Fibroblast of skin of abdomen (primary cell): ENCODE measurements at regions not wholly inside any gene's neighbourhood (a gene's known extent, or its start where the extent isn't known, plus 50 kb on each side); places are given as distances from the start of the nearest gene placed in this dataset.

Experiments
- DNase-seq: peaks from one replicate; pipeline ENCODE4 v3.0.0-alpha.2; 2013

- DNase-seq = no peak
These were observed 72.8 kb upstream of the POU3F3 start for GRCh38 chr2:104781151-104781550.

- no peak for DNase-seq
These were observed 69.7 kb upstream of the POU3F3 start for GRCh38 chr2:104784264-104784663.

DNA sequence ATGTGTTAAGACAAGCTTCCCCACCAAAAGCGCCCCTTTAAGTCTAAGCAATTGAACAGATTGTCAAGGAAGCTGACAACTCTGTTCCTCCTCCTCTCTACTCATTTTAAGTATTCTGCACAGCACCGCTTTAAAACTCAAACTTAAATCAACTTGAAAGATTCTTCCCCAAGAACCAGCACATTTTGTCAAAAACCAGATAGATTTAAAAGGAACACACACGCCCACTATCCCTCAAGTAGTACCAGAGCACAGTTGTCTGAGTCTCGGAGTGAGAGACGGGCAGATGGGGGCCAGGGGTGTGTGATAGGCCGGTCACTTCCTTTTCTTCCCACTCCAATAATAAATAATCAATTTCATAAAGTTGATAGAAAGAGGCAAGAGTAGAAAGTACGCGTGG, 67.7 kb upstream of the POU3F3 start:
- DNase-seq = no peak

GRCh38 chr2:104786821-104787220, 67.1 kb upstream of the POU3F3 start:
- DNase-seq = no peak

- no peak for DNase-seq
These were observed 66.4 kb upstream of the POU3F3 start for GRCh38 chr2:104787298-104788065.

DNA sequence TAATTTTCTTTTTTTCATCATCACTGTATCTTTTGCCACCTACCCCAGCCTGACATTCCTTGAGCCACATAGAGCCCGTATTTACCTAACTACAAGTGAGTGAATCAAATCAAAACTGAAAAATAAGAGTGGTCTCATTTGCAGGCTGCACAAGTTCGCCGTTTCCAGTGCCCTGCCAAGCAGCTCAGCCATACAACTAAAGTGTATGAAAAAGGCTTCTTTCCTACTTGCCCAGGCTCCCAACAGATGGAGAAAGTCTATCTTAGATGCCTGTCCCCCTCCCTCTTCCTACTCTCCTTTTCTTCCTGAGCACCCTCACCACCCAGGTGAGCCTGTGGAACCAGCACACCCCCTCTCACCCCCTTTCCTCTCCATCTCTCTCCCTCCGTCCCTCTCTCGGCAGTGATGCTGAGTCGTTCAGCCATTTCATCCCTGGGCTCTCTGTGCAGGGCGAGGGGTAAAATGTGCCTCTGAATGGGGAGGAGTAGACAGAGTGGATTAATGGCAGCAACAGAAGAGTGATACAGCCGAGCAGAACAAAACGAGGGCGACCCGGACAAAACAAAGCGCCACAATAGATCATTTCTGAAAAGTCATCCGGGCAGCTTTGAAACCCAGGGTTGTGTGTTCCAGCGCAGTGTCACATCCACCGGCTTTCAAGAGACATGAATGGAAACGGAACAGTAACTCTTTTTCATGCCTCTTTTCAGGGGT, 65.0 kb upstream of the POU3F3 start:
- DNase-seq = no peak

DNA sequence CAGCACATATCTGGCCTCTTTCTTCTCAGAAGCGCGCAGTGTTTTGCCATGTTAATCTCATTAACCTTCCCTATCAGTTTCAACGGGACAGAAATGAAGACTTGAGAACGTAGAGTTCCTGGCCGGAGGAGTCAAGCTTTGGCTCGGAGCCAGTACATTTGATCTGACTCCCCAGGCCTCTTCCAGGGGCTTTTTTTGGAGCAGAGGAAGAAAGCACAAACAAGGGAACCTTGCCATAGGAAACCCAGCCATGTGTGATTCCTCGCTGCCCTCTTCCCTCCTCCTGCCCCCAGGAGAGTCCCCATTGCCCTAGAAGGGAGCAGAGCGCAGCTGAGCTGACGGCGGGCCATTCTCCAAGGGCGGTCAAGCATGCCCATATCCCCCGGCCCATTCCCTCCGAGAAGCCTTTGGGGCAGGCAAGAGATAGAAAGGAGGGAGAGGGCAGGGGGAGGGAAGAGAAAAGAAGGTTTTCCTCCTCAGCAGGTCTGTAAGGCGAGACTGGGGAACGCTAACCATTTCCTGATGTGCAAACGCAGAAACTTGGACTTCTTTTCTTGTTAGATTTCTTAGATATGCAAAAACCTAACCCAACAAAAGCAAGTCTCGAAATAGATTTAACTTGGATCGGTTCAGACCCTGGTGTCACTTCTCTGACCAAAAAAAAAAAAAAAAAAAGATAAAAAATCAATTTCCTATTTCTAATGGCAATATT, 63.7 kb upstream of the POU3F3 start:
- peak; percentile 36 for DNase-seq

- DNase-seq = no peak
These were observed 62.9 kb upstream of the POU3F3 start for GRCh38 chr2:104790901-104791495.

DNA sequence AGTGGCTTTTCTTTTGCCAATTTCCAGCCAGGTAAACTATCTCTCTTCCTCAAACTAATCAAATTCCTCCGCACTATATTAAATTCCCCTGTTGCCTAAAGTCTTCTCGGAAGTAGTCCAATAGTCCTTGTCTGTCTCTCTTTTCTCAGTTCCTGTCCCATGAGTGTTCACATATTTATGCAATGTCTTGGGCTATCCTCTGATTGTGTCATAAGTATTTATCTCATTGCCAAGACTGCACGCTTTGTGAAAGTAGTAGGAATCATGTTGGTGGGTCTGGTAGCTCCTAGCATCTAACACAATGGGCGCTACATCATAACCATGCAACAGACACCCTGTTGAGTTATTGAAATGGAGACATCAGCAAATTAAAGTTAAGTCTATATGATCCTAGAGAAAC, 59.9 kb upstream of the POU3F3 start:
- peak; percentile 72 for DNase-seq

DNA sequence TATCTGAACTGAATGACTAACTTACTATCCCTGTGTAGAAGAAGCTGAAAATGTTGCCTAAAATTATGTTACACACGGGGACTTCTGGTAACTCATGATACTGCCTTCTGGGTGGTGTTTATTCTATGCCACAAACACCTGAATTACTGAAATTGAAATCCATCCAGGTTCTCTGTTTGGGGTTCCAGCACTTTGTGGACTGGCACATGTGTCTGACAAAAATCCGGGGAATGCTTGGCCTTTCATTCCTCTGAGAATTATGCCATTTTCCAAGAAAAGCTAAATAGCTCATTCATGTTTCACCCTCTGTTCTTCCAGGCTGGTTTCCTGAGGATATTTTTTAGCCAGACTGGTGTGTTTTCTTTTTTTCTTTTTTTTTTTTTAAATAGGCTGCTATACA, 59.5 kb upstream of the POU3F3 start:
- peak; percentile 63 for DNase-seq
